ENCODE measurements at regions not wholly inside any gene's neighbourhood (a gene's known extent, or its start where the extent isn't known, plus 50 kb on each side); places are given as distances from the start of the nearest gene placed in this dataset.

DNA sequence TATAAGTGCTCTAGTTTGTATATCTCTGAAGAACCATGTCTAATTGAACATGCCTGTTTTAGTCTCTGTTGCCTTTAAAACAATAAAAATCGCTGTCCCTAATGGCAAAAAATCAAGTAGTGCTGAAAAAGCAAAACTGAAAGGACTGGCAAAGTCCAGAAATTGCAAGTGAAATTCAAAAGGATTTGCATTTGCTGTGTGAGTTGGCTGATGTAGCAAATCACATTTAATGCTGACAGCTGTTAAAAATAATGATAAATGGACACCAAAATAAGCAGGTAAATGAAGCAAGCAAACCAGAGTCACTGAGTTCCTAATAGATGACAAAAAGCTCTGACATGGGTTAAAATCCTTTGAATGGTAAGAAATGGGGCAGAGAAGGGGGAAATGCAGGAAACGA, 874.1 kb downstream of the GRM8 start:
- H3K79me2 ChIP-seq (ENCODE audit: low read depth): no peaks in the 10 kb centered on the region
- H3K27me3 ChIP-seq: no peaks in the 10 kb centered on the region
- no peak overlapping the region for H3K4me2 ChIP-seq
- no peaks in the 10 kb centered on the region for H3F3A ChIP-seq (ENCODE audit: low read depth)
- H3K36me3 ChIP-seq: no peaks in the 10 kb centered on the region
- TF ChIP-seq EZH2phosphoT487 (IDR thresholded peaks at IDR 0.05): no peak
- TF ChIP-seq, protein P1, sequence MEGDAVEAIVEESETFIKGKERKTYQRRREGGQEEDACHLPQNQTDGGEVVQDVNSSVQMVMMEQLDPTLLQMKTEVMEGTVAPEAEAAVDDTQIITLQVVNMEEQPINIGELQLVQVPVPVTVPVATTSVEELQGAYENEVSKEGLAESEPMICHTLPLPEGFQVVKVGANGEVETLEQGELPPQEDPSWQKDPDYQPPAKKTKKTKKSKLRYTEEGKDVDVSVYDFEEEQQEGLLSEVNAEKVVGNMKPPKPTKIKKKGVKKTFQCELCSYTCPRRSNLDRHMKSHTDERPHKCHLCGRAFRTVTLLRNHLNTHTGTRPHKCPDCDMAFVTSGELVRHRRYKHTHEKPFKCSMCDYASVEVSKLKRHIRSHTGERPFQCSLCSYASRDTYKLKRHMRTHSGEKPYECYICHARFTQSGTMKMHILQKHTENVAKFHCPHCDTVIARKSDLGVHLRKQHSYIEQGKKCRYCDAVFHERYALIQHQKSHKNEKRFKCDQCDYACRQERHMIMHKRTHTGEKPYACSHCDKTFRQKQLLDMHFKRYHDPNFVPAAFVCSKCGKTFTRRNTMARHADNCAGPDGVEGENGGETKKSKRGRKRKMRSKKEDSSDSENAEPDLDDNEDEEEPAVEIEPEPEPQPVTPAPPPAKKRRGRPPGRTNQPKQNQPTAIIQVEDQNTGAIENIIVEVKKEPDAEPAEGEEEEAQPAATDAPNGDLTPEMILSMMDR (IDR thresholded peaks at IDR 0.05): no peak
- no peak for TF ChIP-seq EZH2 (IDR thresholded peaks at IDR 0.05)
- H3K27me3 Mint-ChIP-seq (ENCODE audit: insufficient read depth, low read depth): no peaks in the 10 kb centered on the region
- no peak overlapping the region for H3K9ac ChIP-seq
- no peaks in the 10 kb centered on the region for H3K4me1 ChIP-seq
- H4K20me1 ChIP-seq (ENCODE audit: low read depth): no peaks in the 10 kb centered on the region
- no peak overlapping the region for H3K27ac Mint-ChIP-seq
- no peak overlapping the region for H3K27ac ChIP-seq
- no peak overlapping the region for H2AFZ ChIP-seq (replicated peaks)
- no peak for DNase-seq (ENCODE audit: low spot score)
- H3K4me3 ChIP-seq: no peak overlapping the region
- H3K4me1 Mint-ChIP-seq: no peaks in the 10 kb centered on the region
- H3K9me3 Mint-ChIP-seq: no peaks in the 10 kb centered on the region
- H3K9me3 ChIP-seq (ENCODE audit: low read depth): no peaks in the 10 kb centered on the region
- no peak overlapping the region for H3K4me3 Mint-ChIP-seq
- H3K36me3 Mint-ChIP-seq: no peaks in the 10 kb centered on the region

DNA sequence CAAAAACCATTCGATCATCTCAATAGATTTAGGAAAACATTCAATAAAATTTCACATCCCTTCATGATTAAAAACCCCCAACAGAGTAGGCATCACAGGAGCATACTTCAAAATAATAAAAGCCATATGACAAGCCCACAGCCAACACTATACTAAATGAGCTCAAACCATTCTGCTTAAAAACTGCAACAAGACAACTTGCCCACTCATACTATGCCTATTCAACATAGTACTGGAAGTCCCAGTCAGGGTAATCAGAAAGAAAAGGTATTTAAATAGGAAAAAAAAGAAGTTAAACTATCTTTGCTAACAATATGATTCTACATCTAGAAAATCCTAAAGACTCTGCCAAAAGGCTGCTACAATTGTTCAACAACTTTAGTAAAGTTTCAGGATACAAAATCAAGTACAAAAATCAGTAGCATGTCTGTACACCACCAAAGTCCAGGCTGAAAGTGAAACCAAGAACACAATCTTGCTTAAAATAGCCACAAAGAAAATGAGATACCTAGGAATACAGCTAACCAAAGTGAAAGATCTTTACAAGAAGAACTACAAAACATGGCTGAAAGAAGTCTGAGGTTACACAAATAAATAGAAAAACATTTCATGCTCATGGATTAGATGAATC, 882.6 kb downstream of the GRM8 start:
- Mint-ChIP-seq H3K27ac (no peak overlapping the region), H3K36me3 (no peaks in the 10 kb centered on the region), H3K27me3 (ENCODE audit: insufficient read depth, low read depth) (peaks cover 2% of the 10 kb centered on the region), H3K4me3 (no peak overlapping the region), H3K9me3 (peaks cover 8% of the 10 kb centered on the region), H3K4me1 (no peaks in the 10 kb centered on the region)
- no peak overlapping the region for H2AFZ ChIP-seq (replicated peaks)
- DNase-seq (ENCODE audit: low spot score): no peak
- no peaks in the 10 kb centered on the region for H3K9me3 ChIP-seq (ENCODE audit: low read depth)
- TF ChIP-seq EZH2 (IDR thresholded peaks at IDR 0.05) (no peak), EZH2phosphoT487 (IDR thresholded peaks at IDR 0.05) (no peak)
- TF ChIP-seq, protein P1 (IDR thresholded peaks at IDR 0.05): no peak
- no peak overlapping the region for H3K4me2 ChIP-seq
- no peaks in the 10 kb centered on the region for H3K79me2 ChIP-seq (ENCODE audit: low read depth)
- H3K27ac ChIP-seq: no peak overlapping the region
- H3F3A ChIP-seq (ENCODE audit: low read depth): no peaks in the 10 kb centered on the region
- no peaks in the 10 kb centered on the region for H3K4me1 ChIP-seq
- no peaks in the 10 kb centered on the region for H4K20me1 ChIP-seq (ENCODE audit: low read depth)
- H3K9ac ChIP-seq: no peak overlapping the region
- H3K36me3 ChIP-seq: no peaks in the 10 kb centered on the region
- no peak overlapping the region for H3K4me3 ChIP-seq
- H3K27me3 ChIP-seq: no peaks in the 10 kb centered on the region

DNA sequence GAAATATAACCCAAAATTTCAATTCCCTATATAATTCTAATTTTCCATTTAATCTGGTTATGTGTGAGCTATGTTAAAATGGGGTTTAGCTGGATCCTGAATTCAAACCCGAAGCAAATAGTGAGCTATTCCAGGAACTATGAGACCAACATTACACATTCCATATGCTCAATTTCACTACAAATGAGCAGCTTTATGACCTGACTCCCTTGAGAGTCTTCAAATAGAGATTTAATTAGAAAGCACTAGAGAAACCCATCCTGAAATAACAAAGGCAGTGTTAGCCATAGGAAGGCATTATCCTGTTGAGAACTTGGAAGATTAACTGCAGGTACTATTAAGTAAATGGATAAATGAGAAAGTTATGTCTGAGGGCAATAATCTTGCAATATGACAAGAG, 890.0 kb downstream of the GRM8 start:
- no peak overlapping the region for H3K4me3 ChIP-seq
- no peaks in the 10 kb centered on the region for H4K20me1 ChIP-seq (ENCODE audit: low read depth)
- no peaks in the 10 kb centered on the region for H3K36me3 ChIP-seq
- Mint-ChIP-seq H3K27me3 (ENCODE audit: insufficient read depth, low read depth) (no peaks in the 10 kb centered on the region), H3K9me3 (no peaks in the 10 kb centered on the region), H3K4me1 (no peaks in the 10 kb centered on the region), H3K27ac (no peak overlapping the region), H3K36me3 (no peaks in the 10 kb centered on the region), H3K4me3 (no peak overlapping the region)
- H3K79me2 ChIP-seq (ENCODE audit: low read depth): no peaks in the 10 kb centered on the region
- H3K27ac ChIP-seq: no peak overlapping the region
- H3K9ac ChIP-seq: no peak overlapping the region
- no peak overlapping the region for H3K4me2 ChIP-seq
- no peaks in the 10 kb centered on the region for H3K27me3 ChIP-seq
- DNase-seq (ENCODE audit: low spot score): no peak
- TF ChIP-seq, protein P1 (IDR thresholded peaks at IDR 0.05): no peak
- no peak for TF ChIP-seq EZH2 (IDR thresholded peaks at IDR 0.05)
- no peak for TF ChIP-seq EZH2phosphoT487 (IDR thresholded peaks at IDR 0.05)
- H2AFZ ChIP-seq (replicated peaks): no peak overlapping the region
- H3K4me1 ChIP-seq: no peaks in the 10 kb centered on the region
- no peaks in the 10 kb centered on the region for H3K9me3 ChIP-seq (ENCODE audit: low read depth)
- H3F3A ChIP-seq (ENCODE audit: low read depth): no peaks in the 10 kb centered on the region
